Activated CD8-positive, alpha-beta memory T cell treated with anti-CD3 and anti-CD28 coated beads for 36 hours (primary cell): ENCODE measurements at regions not wholly inside any gene's neighbourhood (a gene's known extent, or its start where the extent isn't known, plus 50 kb on each side); places are given as distances from the start of the nearest gene placed in this dataset.

Experiments
- CTCF ChIA-PET: fragments of 350-600 bp; sonication (Branson Sonifier 250); formaldehyde crosslinking; loops from one replicate; lab custom pipeline; 2021; ENCODE audit warnings: antibody characterized with exemption; lab: Charles Lee
- POLR2A ChIA-PET: fragments of 350-600 bp; sonication (Branson Sonifier 250); formaldehyde crosslinking; loops from one replicate; lab custom pipeline; 2021; ENCODE audit warnings: antibody characterized with exemption; lab: Charles Lee

DNA sequence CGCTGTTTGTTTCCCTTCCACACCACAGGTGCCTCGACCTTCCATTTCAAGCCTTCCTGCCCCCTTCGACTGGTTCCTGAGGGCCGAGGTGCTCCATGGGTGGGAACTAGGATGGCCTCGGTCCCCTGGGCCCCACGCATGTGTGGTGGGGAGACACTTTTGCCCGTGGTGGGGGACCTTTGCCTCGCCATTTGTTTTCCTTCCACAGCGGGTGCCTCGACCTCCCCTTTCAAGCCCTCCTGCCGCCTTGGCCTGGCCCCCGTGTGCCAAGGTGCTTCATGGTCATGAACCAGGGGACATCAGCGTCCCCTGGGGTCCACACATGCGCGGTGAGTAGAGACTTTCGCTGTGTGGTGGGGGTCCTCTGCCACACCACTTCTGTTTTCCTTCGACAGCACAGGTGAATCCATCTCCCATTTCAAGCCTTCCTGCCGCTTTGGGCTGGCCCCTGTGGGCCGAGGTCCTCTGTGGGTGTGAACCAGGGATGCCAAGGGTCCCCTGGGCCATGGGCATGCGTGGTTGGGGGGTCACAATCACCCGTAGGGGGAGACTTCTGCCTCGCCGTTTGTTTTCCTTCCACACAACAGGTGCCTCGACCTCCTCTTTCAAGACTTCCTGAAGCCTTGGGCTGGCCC is 364.4 kb downstream of the ALG10 start:
- POLR2A ChIA-PET: no interaction called here
- CTCF ChIA-PET: no interaction called here

GRCh38 chr12:34387711-34388635 is 365.7 kb downstream of the ALG10 start:
- ChIA-PET POLR2A (no interaction called here), CTCF (no interaction called here)

DNA sequence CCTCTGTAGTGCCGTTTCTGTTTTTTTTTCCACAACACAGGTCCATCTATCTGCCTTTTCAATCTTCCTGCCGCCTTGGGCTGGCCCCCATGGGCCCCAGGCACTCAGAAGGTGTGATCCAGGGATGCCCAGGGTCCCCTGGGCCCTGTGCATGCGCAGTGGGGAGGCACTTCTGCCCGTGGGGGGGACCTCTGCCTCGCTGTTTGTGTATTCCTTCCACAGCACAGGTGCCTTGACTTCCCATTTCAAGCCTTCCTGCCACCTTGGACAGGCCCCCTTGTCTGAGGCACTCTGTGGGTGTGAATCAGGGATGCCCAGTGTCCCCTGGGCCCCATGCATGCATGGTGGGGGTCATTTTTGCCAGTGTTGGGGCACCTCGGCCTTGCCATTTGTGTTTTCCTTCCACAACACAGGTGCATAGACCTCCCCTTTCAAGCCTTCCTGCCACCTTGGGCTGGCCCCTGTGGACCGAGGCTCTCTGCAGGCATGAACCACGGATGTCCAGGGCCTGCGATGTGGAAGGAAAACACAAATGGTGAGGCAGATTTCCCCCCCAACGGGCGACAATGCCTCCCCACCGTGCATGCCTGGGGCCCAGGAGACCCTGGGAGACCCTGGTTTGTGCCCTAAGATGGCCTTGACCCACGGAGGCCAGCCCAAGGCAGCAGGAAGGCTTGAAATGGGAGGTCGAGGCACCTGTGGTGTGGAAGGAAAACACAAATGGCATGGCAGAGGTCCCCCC is 366.5 kb downstream of the ALG10 start:
- ChIA-PET CTCF (no interaction called here), POLR2A (no interaction called here)

DNA sequence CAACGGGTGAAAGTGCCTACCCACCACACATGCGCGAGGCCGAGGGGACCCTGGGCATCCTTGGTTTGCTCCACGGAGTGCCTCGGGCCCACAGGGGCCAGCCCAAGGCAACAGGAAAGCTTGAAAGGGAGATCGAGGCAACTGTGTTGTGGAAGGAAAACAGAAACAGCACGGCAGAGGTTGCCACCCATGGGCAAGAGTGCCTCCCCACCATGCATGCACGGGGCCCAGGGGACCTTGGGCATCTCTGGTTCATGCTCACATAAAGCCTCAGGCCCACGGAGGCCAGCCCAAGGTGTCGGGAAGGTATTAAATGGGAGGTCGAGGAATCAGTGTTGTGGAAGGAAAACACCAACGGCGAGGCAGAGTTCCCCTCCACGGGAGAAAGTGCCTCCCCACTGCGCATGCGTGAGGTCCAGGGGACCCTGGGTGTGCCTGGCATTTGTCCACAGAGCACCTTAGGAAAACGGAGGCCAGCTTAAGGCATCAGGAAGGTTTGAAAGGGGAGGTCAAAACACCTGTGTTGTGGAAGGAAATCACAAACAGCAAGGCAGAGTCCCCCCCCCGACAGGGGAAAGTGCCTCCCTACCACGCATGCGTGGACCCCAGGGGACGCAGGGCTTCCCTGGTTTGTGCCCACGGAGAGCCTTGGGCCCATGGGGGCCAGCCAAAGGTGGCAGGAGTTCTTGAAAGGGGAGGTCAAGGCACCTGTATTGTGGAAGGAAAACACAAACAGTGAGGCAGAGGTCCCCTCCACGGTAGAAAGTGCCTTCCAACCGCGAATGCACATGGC is 367.3 kb downstream of the ALG10 start:
- CTCF ChIA-PET: no interaction called here
- POLR2A ChIA-PET: no interaction called here

DNA sequence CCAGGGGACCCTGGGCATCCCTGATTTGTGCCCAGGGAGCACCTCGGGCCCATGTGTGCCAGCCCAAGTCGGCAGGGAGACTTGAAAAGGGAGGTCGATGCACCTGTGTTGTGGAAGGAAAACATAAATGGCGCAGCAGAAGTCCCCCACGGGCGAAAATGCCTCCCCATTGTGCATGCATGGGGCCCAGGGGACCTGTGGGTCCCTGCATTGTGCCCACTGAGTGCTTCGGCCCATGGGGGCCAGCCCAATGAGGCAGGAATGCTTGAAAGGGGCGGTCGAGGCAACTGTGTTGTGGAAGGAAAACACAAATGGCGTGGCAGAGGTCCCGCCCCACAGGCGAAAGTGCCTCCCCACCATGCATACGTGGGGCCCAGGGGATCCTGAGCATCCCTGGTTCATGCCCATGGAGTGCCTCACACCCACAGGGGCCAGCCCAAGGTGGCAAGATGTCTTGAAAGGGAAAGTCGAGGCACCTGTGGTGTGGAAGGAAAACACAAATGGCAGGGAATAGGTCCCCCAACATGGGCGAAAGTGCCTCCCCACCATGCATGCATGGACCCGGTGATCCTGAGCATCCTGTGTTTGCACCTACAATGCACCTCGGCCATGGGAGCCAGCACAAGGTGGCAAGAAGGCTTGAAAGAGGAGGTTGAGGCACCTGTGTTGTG is 368.0 kb downstream of the ALG10 start:
- CTCF ChIA-PET: no interaction called here

DNA sequence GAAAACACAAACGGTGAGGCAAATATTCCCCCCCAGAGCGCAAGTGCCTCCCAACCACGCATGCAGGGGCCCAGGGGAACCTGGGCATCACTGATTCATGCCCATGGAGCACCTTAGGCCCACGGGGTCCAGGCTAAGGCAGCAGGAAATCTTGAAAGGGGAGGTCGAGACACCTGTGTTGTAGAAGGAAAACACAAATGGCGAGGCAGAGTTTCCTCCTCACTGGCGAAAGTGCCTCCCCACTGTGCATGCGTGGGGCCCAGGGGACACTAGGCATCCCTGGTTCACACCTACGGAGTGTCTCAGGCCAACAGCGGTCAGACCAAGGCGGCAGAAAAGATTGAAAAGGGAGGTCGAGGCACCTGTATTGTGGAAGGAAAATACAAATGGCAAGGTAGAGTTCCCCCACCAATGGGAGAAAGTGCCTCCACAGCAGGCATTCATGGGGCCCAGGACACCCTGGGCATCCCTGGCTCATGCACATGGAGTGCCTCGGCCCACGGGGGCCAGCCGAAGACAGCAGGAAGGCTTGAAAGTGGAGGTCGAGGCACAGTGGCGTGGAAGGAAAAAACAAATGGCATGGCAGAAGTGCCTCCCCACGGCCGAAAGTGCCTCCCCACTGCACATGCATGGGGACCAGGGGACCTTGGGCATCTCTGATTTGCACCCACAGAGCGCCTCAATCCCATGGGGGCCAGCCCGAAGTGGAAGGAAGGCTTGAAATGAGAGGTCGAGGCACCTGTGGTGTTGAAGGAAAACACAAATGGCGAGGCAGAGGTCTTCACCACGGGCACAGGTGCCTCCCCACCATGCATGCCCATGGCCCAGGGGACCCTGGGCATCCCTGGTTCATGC is 368.8 kb downstream of the ALG10 start:
- POLR2A ChIA-PET: no interaction called here
- CTCF ChIA-PET: no interaction called here

More for the DNA sequence above, 368.0 kb downstream of the ALG10 start:
- POLR2A ChIA-PET: no interaction called here

DNA sequence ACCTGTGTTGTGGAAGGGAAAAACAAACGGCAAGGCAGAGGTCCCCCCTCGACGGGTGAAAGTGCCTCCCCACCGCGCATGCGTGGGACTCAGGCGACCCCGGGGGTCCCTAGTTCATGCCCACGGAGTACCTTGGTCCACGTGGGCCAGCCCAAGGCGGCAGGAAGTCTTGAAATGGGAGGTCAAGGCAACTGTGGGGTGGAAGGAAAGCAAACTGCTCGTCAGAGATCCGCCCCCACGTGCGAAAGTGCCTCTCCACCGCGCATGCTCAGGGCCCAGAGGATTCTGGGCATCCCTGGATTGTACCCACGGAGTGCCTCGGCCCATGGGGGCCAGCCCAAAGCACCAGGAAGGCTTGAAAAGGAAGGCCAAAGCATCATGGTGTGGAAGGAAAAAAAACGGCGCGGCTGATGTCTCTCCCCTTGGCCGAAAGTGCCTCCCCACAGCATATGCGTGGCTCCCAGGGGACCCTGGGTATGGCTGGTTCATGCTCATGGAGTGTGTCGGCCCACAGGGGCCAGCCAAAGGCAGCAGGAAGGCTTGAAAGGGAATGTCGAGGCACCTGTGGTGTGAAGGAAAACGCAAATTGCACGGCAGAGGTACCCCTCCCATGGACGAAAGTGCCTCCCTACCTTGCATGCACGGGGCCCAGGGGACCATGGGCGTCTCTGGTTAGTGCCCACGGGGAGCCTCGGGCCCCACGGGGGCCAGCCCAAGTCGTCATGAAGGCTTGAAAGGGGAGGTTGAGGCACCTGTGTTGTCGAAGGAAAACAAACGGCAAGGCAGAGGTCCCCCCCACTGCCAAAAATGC is 369.7 kb downstream of the ALG10 start:
- POLR2A ChIA-PET: no interaction called here
- CTCF ChIA-PET: no interaction called here

- ChIA-PET CTCF (no interaction called here), POLR2A (no interaction called here)
Observed at GRCh38 chr12:34392741-34393085, 370.4 kb downstream of the ALG10 start.

DNA sequence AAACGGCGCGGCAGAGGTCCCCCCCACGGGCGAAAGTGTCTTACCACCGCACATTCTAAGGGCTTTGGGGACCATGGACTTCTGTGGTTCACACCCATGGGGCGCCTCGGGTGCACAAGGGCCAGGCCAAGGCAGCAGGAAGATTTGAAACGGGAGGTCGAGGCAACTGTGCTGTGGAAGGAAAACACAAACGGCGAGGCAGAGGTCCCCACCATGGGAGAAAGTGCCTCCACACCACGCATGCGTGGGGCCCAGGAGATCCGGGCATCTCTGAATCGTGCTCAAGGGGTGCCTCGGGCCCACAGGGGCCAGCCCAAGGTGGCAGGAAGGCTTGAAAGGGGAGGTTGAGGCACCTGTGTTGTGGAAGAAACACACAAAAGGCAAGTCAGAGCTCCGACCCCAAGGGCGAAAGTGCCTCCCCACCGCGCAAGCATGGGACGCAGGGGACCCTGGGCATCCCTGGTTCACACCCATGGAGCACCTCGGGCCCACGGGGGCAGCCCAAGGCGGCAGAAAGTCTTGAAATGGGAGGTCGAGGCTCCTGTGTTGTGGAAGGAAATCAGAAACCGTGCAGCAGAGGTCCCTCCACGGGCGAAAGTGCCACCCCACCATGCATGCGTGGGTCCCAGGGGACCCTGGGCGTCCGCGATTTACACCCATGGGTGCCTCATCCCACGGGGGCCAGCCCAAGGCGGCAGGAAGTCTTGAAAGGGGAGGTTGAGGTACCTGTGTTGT is 371.0 kb downstream of the ALG10 start:
- ChIA-PET POLR2A (no interaction called here), CTCF (no interaction called here)

DNA sequence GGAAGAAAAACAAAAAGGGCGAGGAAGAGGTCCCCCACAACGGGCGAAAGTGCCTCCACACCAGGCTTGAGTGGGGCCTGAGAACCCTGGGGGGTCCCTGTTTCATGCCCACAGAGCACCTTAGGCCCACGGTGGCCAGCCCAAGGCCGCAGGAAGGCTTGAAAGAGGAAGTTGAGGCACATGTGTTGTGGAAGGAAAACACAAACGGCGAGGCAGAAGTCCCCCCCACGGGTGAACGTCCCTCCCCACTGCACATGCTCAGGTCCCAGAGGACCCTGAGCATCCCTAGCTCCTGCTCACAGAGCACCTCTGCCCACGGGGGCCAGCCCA is 371.5 kb downstream of the ALG10 start:
- ChIA-PET CTCF (no interaction called here), POLR2A (no interaction called here)

DNA sequence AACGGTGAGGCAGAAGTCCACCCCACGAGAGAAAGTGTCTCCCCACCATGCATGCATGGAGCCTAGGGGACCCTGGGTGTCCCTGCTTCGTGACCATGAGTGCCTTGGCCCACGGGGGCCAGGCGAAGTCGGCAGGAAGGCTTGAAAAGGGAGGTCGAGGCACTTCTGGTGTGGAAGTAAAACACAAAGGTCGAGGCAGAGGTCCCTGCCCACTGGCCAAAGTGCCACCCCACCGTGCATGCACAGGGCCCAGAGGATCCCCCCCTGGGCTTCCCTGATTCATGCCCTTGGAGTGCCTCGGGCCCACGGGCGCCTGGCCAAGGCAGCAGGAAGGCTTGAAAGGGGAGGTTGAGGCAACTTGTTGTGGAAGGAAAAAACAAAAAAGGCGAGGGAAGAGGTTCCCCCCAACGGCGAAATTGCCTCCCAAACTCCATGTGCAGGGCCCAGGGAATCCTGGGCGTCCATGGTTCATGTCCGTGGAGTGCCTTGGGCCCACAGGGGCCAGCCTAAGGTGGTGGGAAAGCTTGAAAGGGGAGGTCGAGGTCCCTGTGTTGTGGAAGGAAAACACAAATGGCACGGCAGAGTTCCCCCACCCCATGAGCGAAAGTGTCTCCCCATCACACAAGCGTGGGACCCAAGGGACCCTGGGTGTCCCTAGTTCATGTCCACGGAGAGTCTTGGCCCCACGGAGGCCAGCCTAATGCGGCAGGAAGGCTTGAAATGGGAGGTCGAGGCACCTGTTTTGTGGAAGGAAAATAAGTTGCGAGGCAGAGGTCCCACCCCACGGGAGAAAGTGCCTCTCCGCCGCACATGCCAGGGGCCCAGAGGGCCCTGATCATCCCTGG is 372.1 kb downstream of the ALG10 start:
- POLR2A ChIA-PET: no interaction called here

GRCh38 chr12:34395056-34396005 is 373.0 kb downstream of the ALG10 start:
- ChIA-PET CTCF (no interaction called here), POLR2A (no interaction called here)

More for the DNA sequence above, 372.1 kb downstream of the ALG10 start:
- CTCF ChIA-PET: no interaction called here

DNA sequence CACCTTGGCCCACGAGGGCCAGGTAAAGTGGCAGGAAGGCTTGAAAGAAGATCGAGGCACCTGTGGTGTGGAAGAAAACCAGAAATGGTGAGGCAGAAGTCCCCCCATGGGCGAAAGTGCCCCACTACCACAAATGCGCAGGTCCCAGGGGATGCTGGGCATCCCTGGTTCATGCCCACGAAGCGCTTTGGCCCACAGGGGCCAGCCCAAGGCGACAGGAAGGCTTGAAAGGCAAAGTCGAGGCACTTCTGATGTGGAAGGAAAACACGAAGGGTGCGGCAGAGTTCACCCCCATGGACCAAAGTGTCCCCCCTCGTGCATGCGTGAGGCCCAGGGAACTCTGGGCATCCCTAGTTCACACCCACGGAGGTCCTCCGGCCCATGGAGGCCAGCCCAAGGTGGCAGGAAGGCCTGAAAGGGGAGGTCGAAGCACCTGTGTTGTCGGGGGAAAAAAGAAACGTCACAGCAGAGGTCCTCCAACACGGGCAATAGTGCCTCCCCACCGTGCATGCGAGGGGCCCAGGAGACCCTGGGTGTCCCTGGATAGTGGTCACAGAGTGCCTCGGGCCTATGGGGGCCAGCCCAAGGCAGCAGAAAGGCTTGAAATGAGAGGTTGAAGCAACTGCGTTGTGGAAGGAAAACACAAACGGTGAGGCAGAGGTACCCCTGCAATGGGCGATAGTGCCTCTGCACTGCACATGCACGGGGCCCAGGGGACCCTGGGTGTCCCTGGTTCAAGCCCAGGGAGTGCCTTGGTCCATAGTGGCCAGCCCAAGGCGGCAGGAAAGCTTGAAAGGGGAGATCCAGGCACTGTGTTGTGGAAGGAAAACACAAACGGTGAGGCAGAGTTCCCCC is 373.9 kb downstream of the ALG10 start:
- CTCF ChIA-PET: no interaction called here
- POLR2A ChIA-PET: no interaction called here
